ENCODE measurements at regions not wholly inside any gene's neighbourhood (a gene's known extent, or its start where the extent isn't known, plus 50 kb on each side); places are given as distances from the start of the nearest gene placed in this dataset.

DNA sequence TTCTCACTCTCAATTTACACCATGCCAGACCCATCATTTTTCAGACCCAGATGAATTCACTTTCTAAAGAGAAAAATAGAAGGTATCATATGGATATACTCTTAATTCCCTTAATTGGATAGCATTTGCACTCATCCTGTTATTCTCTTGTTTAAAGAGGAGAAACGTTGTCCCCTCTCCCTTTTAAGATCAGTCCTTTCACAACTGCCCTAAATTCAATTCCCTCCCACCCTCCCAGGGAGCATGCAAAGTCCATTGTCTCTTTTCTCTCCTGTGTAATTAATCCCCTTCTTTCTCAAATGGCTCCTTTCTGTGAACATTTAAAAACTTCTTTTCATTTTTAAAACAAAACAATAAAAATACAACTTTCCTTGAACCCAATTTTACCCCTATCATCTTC is 124.7 kb upstream of the TLL1 start:
- Histone ChIP-seq H3K36me3 (ENCODE audit: control insufficient read depth, insufficient read depth, low read length) (no peaks in the 10 kb centered on the region), H3K9me3 (ENCODE audit: control insufficient read depth, insufficient read depth, low read depth, low read length) (no peaks in the 10 kb centered on the region), H3K4me1 (ENCODE audit: control insufficient read depth, insufficient read depth, low read length) (no peaks in the 10 kb centered on the region), H3K27me3 (ENCODE audit: control insufficient read depth, insufficient read depth, low read length) (no peaks in the 10 kb centered on the region), H3K4me3 (ENCODE audit: low read depth in 2 of 2, low read length in 2 of 2) (no peak overlapping the region), H3K27ac (ENCODE audit: low read length) (no peak overlapping the region)
- ChIA-PET CTCF (no interaction called here), POLR2A (no interaction called here)
- in situ Hi-C loops (cut with HindIII; ENCODE audit: low pct_unique_long_range_greater_than_20kb, low sequenced_read_pairs), result no loop called here
- intact Hi-C loops (cut with micrococcal nuclease; ENCODE audit: unreplicated experiment), result no loop called here
- ATAC-seq, result no peak
- DNase-seq (ENCODE audit: low read depth, low spot score), result no peak
- TF ChIP-seq TCF7L2 (IDR thresholded peaks at IDR 0.05; ENCODE audit: low read depth, low read length), result no peak
- TF ChIP-seq, protein P1, sequence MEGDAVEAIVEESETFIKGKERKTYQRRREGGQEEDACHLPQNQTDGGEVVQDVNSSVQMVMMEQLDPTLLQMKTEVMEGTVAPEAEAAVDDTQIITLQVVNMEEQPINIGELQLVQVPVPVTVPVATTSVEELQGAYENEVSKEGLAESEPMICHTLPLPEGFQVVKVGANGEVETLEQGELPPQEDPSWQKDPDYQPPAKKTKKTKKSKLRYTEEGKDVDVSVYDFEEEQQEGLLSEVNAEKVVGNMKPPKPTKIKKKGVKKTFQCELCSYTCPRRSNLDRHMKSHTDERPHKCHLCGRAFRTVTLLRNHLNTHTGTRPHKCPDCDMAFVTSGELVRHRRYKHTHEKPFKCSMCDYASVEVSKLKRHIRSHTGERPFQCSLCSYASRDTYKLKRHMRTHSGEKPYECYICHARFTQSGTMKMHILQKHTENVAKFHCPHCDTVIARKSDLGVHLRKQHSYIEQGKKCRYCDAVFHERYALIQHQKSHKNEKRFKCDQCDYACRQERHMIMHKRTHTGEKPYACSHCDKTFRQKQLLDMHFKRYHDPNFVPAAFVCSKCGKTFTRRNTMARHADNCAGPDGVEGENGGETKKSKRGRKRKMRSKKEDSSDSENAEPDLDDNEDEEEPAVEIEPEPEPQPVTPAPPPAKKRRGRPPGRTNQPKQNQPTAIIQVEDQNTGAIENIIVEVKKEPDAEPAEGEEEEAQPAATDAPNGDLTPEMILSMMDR (IDR thresholded peaks at IDR 0.05), result no peak
- TF ChIP-seq, protein P2, sequence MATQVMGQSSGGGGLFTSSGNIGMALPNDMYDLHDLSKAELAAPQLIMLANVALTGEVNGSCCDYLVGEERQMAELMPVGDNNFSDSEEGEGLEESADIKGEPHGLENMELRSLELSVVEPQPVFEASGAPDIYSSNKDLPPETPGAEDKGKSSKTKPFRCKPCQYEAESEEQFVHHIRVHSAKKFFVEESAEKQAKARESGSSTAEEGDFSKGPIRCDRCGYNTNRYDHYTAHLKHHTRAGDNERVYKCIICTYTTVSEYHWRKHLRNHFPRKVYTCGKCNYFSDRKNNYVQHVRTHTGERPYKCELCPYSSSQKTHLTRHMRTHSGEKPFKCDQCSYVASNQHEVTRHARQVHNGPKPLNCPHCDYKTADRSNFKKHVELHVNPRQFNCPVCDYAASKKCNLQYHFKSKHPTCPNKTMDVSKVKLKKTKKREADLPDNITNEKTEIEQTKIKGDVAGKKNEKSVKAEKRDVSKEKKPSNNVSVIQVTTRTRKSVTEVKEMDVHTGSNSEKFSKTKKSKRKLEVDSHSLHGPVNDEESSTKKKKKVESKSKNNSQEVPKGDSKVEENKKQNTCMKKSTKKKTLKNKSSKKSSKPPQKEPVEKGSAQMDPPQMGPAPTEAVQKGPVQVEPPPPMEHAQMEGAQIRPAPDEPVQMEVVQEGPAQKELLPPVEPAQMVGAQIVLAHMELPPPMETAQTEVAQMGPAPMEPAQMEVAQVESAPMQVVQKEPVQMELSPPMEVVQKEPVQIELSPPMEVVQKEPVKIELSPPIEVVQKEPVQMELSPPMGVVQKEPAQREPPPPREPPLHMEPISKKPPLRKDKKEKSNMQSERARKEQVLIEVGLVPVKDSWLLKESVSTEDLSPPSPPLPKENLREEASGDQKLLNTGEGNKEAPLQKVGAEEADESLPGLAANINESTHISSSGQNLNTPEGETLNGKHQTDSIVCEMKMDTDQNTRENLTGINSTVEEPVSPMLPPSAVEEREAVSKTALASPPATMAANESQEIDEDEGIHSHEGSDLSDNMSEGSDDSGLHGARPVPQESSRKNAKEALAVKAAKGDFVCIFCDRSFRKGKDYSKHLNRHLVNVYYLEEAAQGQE (IDR thresholded peaks at IDR 0.05; ENCODE audit: insufficient read depth in 1 of 2, low read depth in 2 of 2, low read length in 1 of 2), result no peak
- no peak for TF ChIP-seq POLR2AphosphoS5 (IDR thresholded peaks at IDR 0.05; ENCODE audit: low read depth, low read length)
- TF ChIP-seq SIN3A (IDR thresholded peaks at IDR 0.05; ENCODE audit: borderline replicate concordance, insufficient read depth, low read depth, low read length), result no peak
- BruUV-seq (replicated peaks), result no TSS peak

DNA sequence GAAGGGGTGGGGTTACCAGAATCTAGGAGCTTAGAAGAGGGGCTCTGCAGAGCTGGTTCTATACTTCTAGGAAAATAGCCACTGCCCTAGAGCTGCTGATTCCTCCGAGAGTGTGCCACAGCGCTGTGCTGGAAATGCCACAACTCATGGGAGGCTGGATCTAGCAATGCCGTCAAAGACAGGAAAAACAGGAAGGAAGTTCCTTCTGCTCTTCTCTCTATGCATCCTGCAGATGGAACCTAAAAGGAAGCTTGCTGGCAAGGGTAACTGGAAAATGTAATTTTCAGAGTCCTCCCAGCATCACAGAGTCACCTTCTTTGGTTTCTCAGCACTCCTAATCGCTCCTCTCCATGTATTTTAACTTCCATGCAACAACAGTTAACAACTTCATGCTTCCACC is 121.2 kb upstream of the TLL1 start:
- in situ Hi-C loops (cut with HindIII; ENCODE audit: low pct_unique_long_range_greater_than_20kb, low sequenced_read_pairs), result no loop called here
- DNase-seq (ENCODE audit: low read depth, low spot score) (no peak), ATAC-seq (no peak)
- Histone ChIP-seq H3K27me3 (ENCODE audit: control insufficient read depth, insufficient read depth, low read length) (no peaks in the 10 kb centered on the region), H3K4me3 (ENCODE audit: low read depth in 2 of 2, low read length in 2 of 2) (no peak overlapping the region), H3K36me3 (ENCODE audit: control insufficient read depth, insufficient read depth, low read length) (no peaks in the 10 kb centered on the region), H3K4me1 (ENCODE audit: control insufficient read depth, insufficient read depth, low read length) (no peaks in the 10 kb centered on the region), H3K27ac (ENCODE audit: low read length) (no peak overlapping the region), H3K9me3 (ENCODE audit: control insufficient read depth, insufficient read depth, low read depth, low read length) (no peaks in the 10 kb centered on the region)
- BruUV-seq (replicated peaks), result no TSS peak
- ChIA-PET CTCF (no interaction called here), POLR2A (no interaction called here)
- TF ChIP-seq, protein P2 (IDR thresholded peaks at IDR 0.05; ENCODE audit: insufficient read depth in 1 of 2, low read depth in 2 of 2, low read length in 1 of 2), result no peak
- no peak for TF ChIP-seq TCF7L2 (IDR thresholded peaks at IDR 0.05; ENCODE audit: low read depth, low read length)
- TF ChIP-seq POLR2AphosphoS5 (IDR thresholded peaks at IDR 0.05; ENCODE audit: low read depth, low read length), result no peak
- TF ChIP-seq SIN3A (IDR thresholded peaks at IDR 0.05; ENCODE audit: borderline replicate concordance, insufficient read depth, low read depth, low read length), result no peak
- TF ChIP-seq, protein P1 (IDR thresholded peaks at IDR 0.05), result no peak
- intact Hi-C loops (cut with micrococcal nuclease; ENCODE audit: unreplicated experiment), result no loop called here
